ENCODE measurements at regions not wholly inside any gene's neighbourhood (a gene's known extent, or its start where the extent isn't known, plus 50 kb on each side); places are given as distances from the start of the nearest gene placed in this dataset.

GRCh38 chr5:10910261-10910660 lies 149.2 kb upstream of the DAP start:
- DNase-seq (ENCODE audit: low read depth), result no peak

DNA sequence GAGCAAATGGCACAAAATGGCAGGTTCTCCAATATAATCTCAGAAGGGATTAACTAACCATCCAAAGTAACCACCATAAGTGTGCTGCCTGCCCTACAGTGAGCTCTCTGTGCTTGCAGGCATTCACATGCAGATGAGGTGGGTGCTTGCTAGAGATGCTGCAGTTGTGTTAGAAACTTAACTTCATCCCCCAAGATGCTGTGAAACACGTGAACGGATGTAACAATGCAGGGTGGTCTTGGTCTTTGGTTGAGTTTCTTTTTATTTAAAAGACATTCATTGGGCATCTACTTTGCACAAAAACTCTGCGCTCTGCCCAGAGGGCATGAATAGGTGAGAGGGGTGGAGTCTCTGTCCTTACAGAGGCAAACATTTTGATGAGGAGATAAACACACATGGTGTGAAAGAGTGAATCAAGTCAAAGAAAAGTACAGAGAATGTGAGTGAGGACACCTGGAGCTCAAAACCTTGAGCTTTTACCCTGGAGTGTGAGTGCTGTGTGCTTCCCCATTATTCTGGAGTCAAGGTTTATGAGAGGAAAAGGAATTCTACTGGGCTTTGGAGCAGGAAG lies 143.9 kb upstream of the DAP start:
- no peak for DNase-seq (ENCODE audit: low read depth)

More at GRCh38 chr5:10910261-10910660, 149.2 kb upstream of the DAP start:
- TF ChIP-seq POLR2A (IDR thresholded peaks at IDR 0.05; ENCODE audit: extremely low read depth, insufficient read length) (no peak), MYC (IDR thresholded peaks at IDR 0.05; ENCODE audit: low read depth, low read length) (no peak), CTCF (IDR thresholded peaks at IDR 0.05; ENCODE audit: low read depth, low read length) (no peak)
- TF ChIP-seq, protein P1, sequence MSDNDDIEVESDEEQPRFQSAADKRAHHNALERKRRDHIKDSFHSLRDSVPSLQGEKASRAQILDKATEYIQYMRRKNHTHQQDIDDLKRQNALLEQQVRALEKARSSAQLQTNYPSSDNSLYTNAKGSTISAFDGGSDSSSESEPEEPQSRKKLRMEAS (IDR thresholded peaks at IDR 0.05; ENCODE audit: low read depth, low read length), result no peak
- no peak overlapping the region for H3K4me3 ChIP-seq (ENCODE audit: low read depth, low read length)

DNA sequence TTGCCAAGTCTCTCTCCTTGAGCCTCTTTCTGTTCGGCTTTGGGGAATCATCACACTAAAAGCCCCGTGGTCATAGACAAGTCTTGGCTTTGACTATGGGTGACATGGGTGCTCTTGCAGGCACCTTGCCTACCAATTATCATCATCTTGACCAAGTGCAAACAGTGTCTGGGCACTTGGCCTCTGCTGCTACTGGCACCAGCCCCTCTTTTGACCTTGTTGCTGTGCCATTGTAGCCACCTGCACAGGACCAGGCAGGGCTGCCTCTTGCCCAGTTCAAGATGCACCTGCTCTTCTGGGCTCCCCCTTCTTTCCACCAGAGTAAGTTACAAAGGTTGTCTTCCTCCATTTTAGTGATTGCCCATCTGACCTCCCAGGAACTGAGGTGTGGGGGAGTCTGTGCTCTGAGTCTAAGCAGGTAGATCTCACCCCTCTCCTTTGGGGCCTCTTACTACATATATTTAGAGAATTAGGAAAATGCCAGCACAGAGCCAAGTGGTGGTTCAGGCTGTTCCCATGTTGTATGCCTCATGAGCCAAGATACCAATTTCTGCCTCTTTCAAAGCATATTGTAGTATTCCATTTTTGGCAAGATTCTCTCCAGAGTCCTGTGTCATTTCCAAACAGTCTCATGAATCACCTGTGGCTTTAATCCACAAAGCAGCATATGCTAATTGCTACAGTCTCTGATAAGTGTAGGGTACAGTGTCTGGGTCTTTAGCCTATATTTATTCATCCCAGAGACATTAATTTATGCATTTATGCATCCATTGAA lies 142.9 kb upstream of the DAP start:
- TF ChIP-seq, protein P1 (IDR thresholded peaks at IDR 0.05; ENCODE audit: low read depth, low read length), result no peak
- TF ChIP-seq POLR2A (IDR thresholded peaks at IDR 0.05; ENCODE audit: extremely low read depth, insufficient read length) (no peak), CTCF (IDR thresholded peaks at IDR 0.05; ENCODE audit: low read depth, low read length) (no peak), MYC (IDR thresholded peaks at IDR 0.05; ENCODE audit: low read depth, low read length) (no peak)
- H3K4me3 ChIP-seq (ENCODE audit: low read depth, low read length), result no peak overlapping the region
- DNase-seq (ENCODE audit: low read depth), result no peak

More for the DNA sequence above, 143.9 kb upstream of the DAP start:
- no peak overlapping the region for H3K4me3 ChIP-seq (ENCODE audit: low read depth, low read length)
- no peak for TF ChIP-seq MYC (IDR thresholded peaks at IDR 0.05; ENCODE audit: low read depth, low read length)
- no peak for TF ChIP-seq POLR2A (IDR thresholded peaks at IDR 0.05; ENCODE audit: extremely low read depth, insufficient read length)
- no peak for TF ChIP-seq CTCF (IDR thresholded peaks at IDR 0.05; ENCODE audit: low read depth, low read length)
- TF ChIP-seq, protein P1 (IDR thresholded peaks at IDR 0.05; ENCODE audit: low read depth, low read length), result no peak

DNA sequence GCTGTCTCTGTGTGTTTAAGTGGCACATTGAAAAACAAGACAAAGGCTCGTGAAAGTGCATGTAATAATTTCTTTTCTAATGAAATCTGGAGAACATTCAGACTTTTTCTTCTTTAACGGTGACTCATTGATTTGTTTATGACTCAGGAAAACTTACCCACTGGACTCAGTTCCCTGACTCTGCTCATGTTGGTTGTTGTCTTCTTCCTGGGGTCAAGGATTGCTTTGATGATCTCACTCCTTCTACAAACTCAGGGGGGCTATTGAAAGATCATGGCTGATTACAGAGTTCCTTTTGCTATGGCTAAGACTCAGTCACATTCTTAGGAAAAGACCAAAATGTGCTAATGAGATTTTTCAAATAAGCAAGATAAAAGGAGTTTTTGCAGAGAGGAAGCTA lies 141.1 kb upstream of the DAP start:
- DNase-seq (ENCODE audit: low read depth), result no peak
- no peak overlapping the region for H3K4me3 ChIP-seq (ENCODE audit: low read depth, low read length)
- TF ChIP-seq, protein P1 (IDR thresholded peaks at IDR 0.05; ENCODE audit: low read depth, low read length), result no peak
- TF ChIP-seq CTCF (IDR thresholded peaks at IDR 0.05; ENCODE audit: low read depth, low read length), result no peak
- no peak for TF ChIP-seq POLR2A (IDR thresholded peaks at IDR 0.05; ENCODE audit: extremely low read depth, insufficient read length)
- no peak for TF ChIP-seq MYC (IDR thresholded peaks at IDR 0.05; ENCODE audit: low read depth, low read length)

GRCh38 chr5:10898514-10898913 lies 137.5 kb upstream of the DAP start:
- no peak for DNase-seq (ENCODE audit: low read depth)
- H3K4me3 ChIP-seq (ENCODE audit: low read depth, low read length), result no peak overlapping the region
- TF ChIP-seq, protein P1 (IDR thresholded peaks at IDR 0.05; ENCODE audit: low read depth, low read length), result no peak
- no peak for TF ChIP-seq MYC (IDR thresholded peaks at IDR 0.05; ENCODE audit: low read depth, low read length)
- TF ChIP-seq POLR2A (IDR thresholded peaks at IDR 0.05; ENCODE audit: extremely low read depth, insufficient read length), result no peak
- TF ChIP-seq CTCF (IDR thresholded peaks at IDR 0.05; ENCODE audit: low read depth, low read length), result no peak
